ENCODE measurements at regions not wholly inside any gene's neighbourhood (a gene's known extent, or its start where the extent isn't known, plus 50 kb on each side); places are given as distances from the start of the nearest gene placed in this dataset.

GRCh38 chr5:174386846-174387245 lies 337.5 kb upstream of the MSX2 start (continued):
- TF ChIP-seq SAP30 (IDR thresholded peaks at IDR 0.05; ENCODE audit: insufficient read depth, insufficient replicate concordance, low read length) (no peak), ASH2L (IDR thresholded peaks at IDR 0.05; ENCODE audit: low read length) (no peak), EP300 (IDR thresholded peaks at IDR 0.05; ENCODE audit: borderline replicate concordance in 1 of 2, low read depth in 2 of 2, low read length in 2 of 2) (no peak)
